K562 (cell line): ENCODE measurements at regions not wholly inside any gene's neighbourhood (a gene's known extent, or its start where the extent isn't known, plus 50 kb on each side); places are given as distances from the start of the nearest gene placed in this dataset.
A peak's percentile ranks its signal among the peaks of the same experiment; 100 is the strongest.

Source experiments
- ATAC-seq: fragments of 200-7000 bp; cut with Tn5 transposase; 3 replicates; pipeline ENCODE4 v1.9.1; 2020; ENCODE audit warnings: moderate library complexity
- BruUV-seq: library from RNA; stranded (reverse); fragments of 400-500 nt; replicated peaks from 2 replicates; lab custom pipeline; 2021; lab: Mats Ljungman, UMichigan
- CTCF ChIA-PET: fragments of 300-600 bp; formaldehyde crosslinking; extraction: SDS; loops from one replicate; lab custom pipeline; 2021; ENCODE audit warnings: low intra/inter-chr PET ratio; lab: Yijun Ruan, JAX
- POLR2A ChIA-PET: fragments of 300-600, 350-650 bp; sonication (Branson Sonifier 250); formaldehyde crosslinking; extraction: SDS; loops from one replicate; lab custom pipeline; 2021; ENCODE audit warnings: antibody characterized with exemption, inconsistent platforms; lab: Yijun Ruan, JAX
- DNase-seq, 4 experiments: peaks; one replicate each; pipeline versions ENCODE4 v3.0.0 to v3.0.0-alpha.2; 2011 to 2018; ENCODE audit warnings: low spot score in 3 of 4, mixed read lengths in 3 of 4; ENCODE audit errors: extremely low read depth in 1 of 4
- FAIRE-seq: peaks from 2 replicates; lab custom pipeline; 2011; peaks lifted over from hg19 to GRCh38; lab: Jason Lieb, UNC
- H2AFZ ChIP-seq: 2 replicates; pipeline ENCODE4 v1.6.0; 2011; ENCODE audit warnings: low read depth, low read length, control low read depth, inconsistent platforms
- H3K27ac ChIP-seq: fragments of 200-600 bp; 3 replicates; pipeline ENCODE4 v1.8.0; 2011; ENCODE audit warnings: low read depth, mild to moderate bottlenecking, control low read depth, inconsistent platforms, low read length, moderate library complexity, mixed read lengths; ENCODE audit errors: extremely low read depth
- H3K27me3 ChIP-seq, 2 experiments: fragments of 300-600 bp in 1 of 2; 2 replicates in 1 of 2; 3 replicates in 1 of 2; pipeline versions ENCODE4 v1.6.0 to v1.8.0; 2011; ENCODE audit warnings: inconsistent platforms in 2 of 2, low read length in 2 of 2, mild to moderate bottlenecking in 1 of 2, mixed read lengths in 1 of 2, moderate library complexity in 1 of 2; ENCODE audit not compliant: control insufficient read depth in 2 of 2, insufficient read depth in 2 of 2
- H3K36me3 ChIP-seq: fragments of 300-600 bp; 3 replicates; pipeline ENCODE4 v1.8.0; 2011; ENCODE audit warnings: mild to moderate bottlenecking, low read length, inconsistent platforms; ENCODE audit not compliant: control insufficient read depth, insufficient read depth
- H3K4me1 ChIP-seq, 2 experiments: fragments of 200-600 bp in 1 of 2; replicated peaks in 1 of 2; 2 replicates in 1 of 2; 3 replicates in 1 of 2; pipeline versions ENCODE4 v1.5.1 to v1.8.0; 2011; ENCODE audit warnings: inconsistent platforms in 2 of 2, low read length in 2 of 2, mild to moderate bottlenecking in 1 of 2, mixed read lengths in 1 of 2, moderate library complexity in 1 of 2; ENCODE audit not compliant: control insufficient read depth in 2 of 2, insufficient read depth in 2 of 2
- H3K4me2 ChIP-seq: 2 replicates; pipeline ENCODE4 v1.6.1; 2011; ENCODE audit warnings: low read length, control low read depth, inconsistent platforms, mixed read lengths; ENCODE audit not compliant: insufficient read depth
- H3K4me3 ChIP-seq: fragments of 200-600 bp; sonication (generic), shearing (Covaris generic); 2 replicates; pipeline ENCODE4 v1.5.1; 2016; ENCODE audit warnings: control low read depth, inconsistent platforms
- H3K79me2 ChIP-seq: fragments of 200-600 bp; 3 replicates; pipeline ENCODE4 v1.8.0; 2011; ENCODE audit warnings: low read length, inconsistent platforms; ENCODE audit not compliant: control insufficient read depth, insufficient read depth
- H3K9ac ChIP-seq, 2 experiments: 2 replicates each; pipeline versions ENCODE4 v1.6.0 to v1.6.1; 2011; ENCODE audit warnings: low read depth in 2 of 2, low read length in 2 of 2, control low read depth in 1 of 2, inconsistent platforms in 1 of 2, mild to moderate bottlenecking in 1 of 2, mixed read lengths in 1 of 2; ENCODE audit not compliant: insufficient read depth in 1 of 2
- H3K9me1 ChIP-seq: one replicate; pipeline ENCODE4 v1.6.0; 2011; ENCODE audit warnings: inconsistent platforms, mild to moderate bottlenecking, low read length, moderate library complexity; ENCODE audit not compliant: control insufficient read depth, insufficient read depth
- H3K9me3 ChIP-seq: replicated peaks from 2 replicates; pipeline ENCODE4 v1.5.1; 2011; ENCODE audit warnings: low read depth, low read length, inconsistent platforms; ENCODE audit not compliant: control insufficient read depth, insufficient read depth
- H4K20me1 ChIP-seq: replicated peaks from 2 replicates; pipeline ENCODE4 v1.6.1; 2011; ENCODE audit warnings: low read length, inconsistent platforms, mixed read lengths; ENCODE audit not compliant: control insufficient read depth, insufficient read depth
- CBX1 ChIP-seq: sonication (generic); IDR thresholded peaks from 2 replicates; pipeline ENCODE4 v1.6.1; 2016; ENCODE audit warnings: antibody characterized with exemption, low read depth, mild to moderate bottlenecking
- CBX3 ChIP-seq, 2 experiments: IDR thresholded peaks; 1 replicate in 1 of 2; 2 replicates in 1 of 2; pipeline ENCODE4 v1.6.1; 2012; ENCODE audit warnings: inconsistent platforms in 2 of 2, low read length in 2 of 2, borderline replicate concordance in 1 of 2, control low read depth in 1 of 2
- CBX5 ChIP-seq: IDR thresholded peaks from 2 replicates; pipeline ENCODE4 v1.6.1; 2014; ENCODE audit warnings: low read depth, borderline replicate concordance
- ETV1 ChIP-seq: fragments of 450-650 bp; conservative IDR thresholded peaks from 2 replicates; pipeline ENCODE4 v1.6.1; 2016; ENCODE audit warnings: missing genetic modification characterization, control low read depth, low read depth, missing compliant biosample characterization
- FOSL1 ChIP-seq: fragments of 200-800 bp; sonication (Bioruptor generic); conservative IDR thresholded peaks from 2 replicates; pipeline ENCODE4 v1.6.1; 2016; ENCODE audit warnings: missing genetic modification characterization, missing compliant biosample characterization
- HOXB6 ChIP-seq: fragments of 250-450 bp; sonication (Bioruptor Pico); IDR thresholded peaks from 2 replicates; pipeline ENCODE4 v1.5.1; 2022; ENCODE audit warnings: mild to moderate bottlenecking, borderline replicate concordance
- NEUROD1 ChIP-seq: fragments of 150-350 bp; IDR thresholded peaks from 2 replicates; pipeline ENCODE4 v1.6.1; 2014; ENCODE audit warnings: borderline replicate concordance, low read length, low read depth; ENCODE audit not compliant: partially characterized antibody
- NFRKB ChIP-seq: fragments of 450-650 bp; IDR thresholded peaks from 2 replicates; pipeline ENCODE4 v1.6.1; 2016; ENCODE audit warnings: low read depth
- NR1H2 ChIP-seq: sonication (generic); formaldehyde crosslinking; IDR thresholded peaks from 2 replicates; pipeline ENCODE4 v1.4.0; 2020; ENCODE audit warnings: mild to moderate bottlenecking, missing genetic modification reagents
- SREBF1 ChIP-seq: fragments of 150-350 bp; IDR thresholded peaks from 2 replicates; pipeline ENCODE4 v1.6.1; 2014; ENCODE audit warnings: antibody characterized with exemption, low read depth, low read length, borderline replicate concordance
- TRIM24 ChIP-seq, 2 experiments: fragments of 450-650 bp; IDR thresholded peaks; 2 replicates each; pipeline ENCODE4 v1.6.1; 2016
- TRIM28 ChIP-seq: fragments of 450-650 bp; IDR thresholded peaks from 2 replicates; pipeline ENCODE4 v1.6.1; 2017
- ZFP30 ChIP-seq: fragments of 250-450 bp; sonication (Bioruptor Pico); IDR thresholded peaks from 2 replicates; pipeline ENCODE4 v1.8.0; 2022; ENCODE audit warnings: moderate library complexity, mild to moderate bottlenecking, inconsistent platforms, borderline replicate concordance
- ZNF124 ChIP-seq: sonication (generic); formaldehyde crosslinking; IDR thresholded peaks from 2 replicates; pipeline ENCODE4 v1.8.1; 2022; ENCODE audit warnings: missing genetic modification reagents
- ZNF384 ChIP-seq: IDR thresholded peaks from 2 replicates; pipeline ENCODE4 v1.6.1; 2012; ENCODE audit warnings: low read depth, low read length, improper control_type of control experiment
- WGBS: fragments of 100-300 bp; shearing (Covaris generic); methylation state at CpG from one replicate; pipeline ENCODE4 v1.1.6; 2016; ENCODE audit warnings: low coverage, mixed read lengths; ENCODE audit not compliant: insufficient coverage; ENCODE audit errors: missing lambda C conversion rate; 5-methylcytosine and 5-hydroxymethylcytosine counted together
- in situ Hi-C: fragments of 300-500 bp; cut with MboI; formaldehyde crosslinking; loops from 4 replicates; pipeline ENCODE4 v1.15.0; 2018; ENCODE audit warnings: inconsistent platforms, mixed read lengths
- intact Hi-C: fragments of 100-400 bp; cut with micrococcal nuclease; formaldehyde crosslinking; loops from 2 replicates; pipeline ENCODE4 v1.14.2; 2022

DNA sequence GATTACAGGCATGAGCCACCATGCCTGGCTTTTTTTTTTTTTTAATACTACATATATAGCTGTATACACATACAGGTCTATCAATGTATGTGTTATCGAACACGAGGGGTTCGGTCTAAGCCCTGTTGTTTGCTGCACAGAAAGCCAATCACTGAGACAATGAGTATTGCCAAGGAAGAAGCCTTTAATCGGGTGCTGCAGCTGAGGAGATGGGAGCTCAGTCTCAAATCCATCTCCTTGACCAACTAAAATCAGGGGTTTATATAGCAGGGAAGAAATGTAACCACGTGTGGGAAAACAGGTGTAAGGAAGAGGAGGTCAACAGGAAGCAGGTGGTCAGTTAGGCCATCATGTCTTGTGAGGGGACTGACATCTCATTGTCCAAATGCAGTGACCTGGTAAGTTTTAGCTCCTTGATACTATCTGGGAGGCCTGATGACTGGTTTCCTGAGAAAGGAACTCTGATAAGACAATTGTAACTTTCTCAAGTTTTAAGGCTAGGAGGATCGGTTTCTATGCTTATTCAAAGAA lies 80.9 kb upstream of the MAP1LC3B2 start:
- Histone ChIP-seq H3K9ac (no peak overlapping the region), H3K9me1 (no peaks in the 10 kb centered on the region), H3K36me3 (no peaks in the 10 kb centered on the region), H3K79me2 (no peaks in the 10 kb centered on the region), H3K4me3 (no peak overlapping the region), H4K20me1 (no peaks in the 10 kb centered on the region), H3K27me3 (no peaks in the 10 kb centered on the region), H3K27ac (no peak overlapping the region), H3K9me3 (no peaks in the 10 kb centered on the region; the same call in 1 of the 2 replicates), H2AFZ (no peak overlapping the region), H3K4me2 (no peak overlapping the region), H3K4me1 (peaks cover 0 to 7% of the 10 kb centered on the region in 2 experiments; a peak in 1 of 5 replicates)
- peak; percentile 37 for FAIRE-seq
- intact Hi-C loops, result no loop called here
- no peak for ATAC-seq
- TF ChIP-seq CBX1 (peak; percentile 48; the same call in 1 of the 2 replicates), ZNF124 (CRISPR knock-in tag) (peak; percentile 94; the same call in 1 of the 2 replicates), HOXB6 (CRISPR knock-in tag) (no peak), NEUROD1 (no peak), ZFP30 (CRISPR knock-in tag) (no peak), TRIM24 (IDR thresholded peaks at IDR 0.05) (peak; percentile 35 to 75; a peak in 3 of 4 replicates), ETV1 (tag) (peak; percentile 18; the same call in 1 of the 2 replicates), CBX3 (IDR thresholded peaks at IDR 0.05; ENCODE audit: borderline replicate concordance in 1 of 2, low read length in 2 of 2) (peak in 1 of 2 experiments; percentile 48; a peak in 1 of 3 replicates), ZNF384 (no peak), FOSL1 (peak; percentile 34; the same call in 1 of the 2 replicates), TRIM28 (peak; percentile 91), NFRKB (no peak), NR1H2 (CRISPR knock-in tag) (no peak), SREBF1 (no peak), CBX5 (peak; percentile 72)
- ChIA-PET POLR2A (no interaction called here), CTCF (no interaction called here)
- DNase-seq, result no peak
- WGBS, result 46% methylated on average over 6 of the region's 6 CpGs
- in situ Hi-C loops, result no loop called here
- no TSS peak for BruUV-seq
